LNCAP (cell line): ENCODE measurements at regions not wholly inside any gene's neighbourhood (a gene's known extent, or its start where the extent isn't known, plus 50 kb on each side); places are given as distances from the start of the nearest gene placed in this dataset.
A peak's percentile ranks its signal among the peaks of the same experiment; 100 is the strongest.

Experiments
- TF ChIP-seq, protein P1 (sequence below): fragments of 450-650 bp; IDR thresholded peaks from 2 replicates; pipeline ENCODE4 v1.5.1; 2017; ENCODE audit warnings: mild to moderate bottlenecking

DNA sequence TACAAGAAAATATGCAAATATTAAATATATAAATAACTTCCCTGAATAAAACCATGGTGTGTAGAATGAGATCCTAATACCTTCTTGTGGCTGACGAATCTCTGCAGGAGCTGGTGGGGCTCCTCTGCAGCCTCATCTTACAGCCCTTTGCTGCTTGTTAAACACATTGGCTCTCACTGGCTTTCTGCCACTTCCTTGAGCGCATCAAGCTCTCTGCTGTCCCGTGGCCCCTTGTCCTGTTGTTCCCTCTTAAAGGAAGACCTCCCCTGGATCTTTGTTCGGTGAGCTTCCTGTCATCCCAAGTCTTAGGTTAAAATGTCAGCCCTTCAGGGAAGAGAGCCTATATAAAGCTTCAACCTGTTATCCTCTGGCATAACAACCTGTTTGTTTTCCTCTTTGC is 519.6 kb downstream of the DOK5 start:
- TF ChIP-seq, protein P1, sequence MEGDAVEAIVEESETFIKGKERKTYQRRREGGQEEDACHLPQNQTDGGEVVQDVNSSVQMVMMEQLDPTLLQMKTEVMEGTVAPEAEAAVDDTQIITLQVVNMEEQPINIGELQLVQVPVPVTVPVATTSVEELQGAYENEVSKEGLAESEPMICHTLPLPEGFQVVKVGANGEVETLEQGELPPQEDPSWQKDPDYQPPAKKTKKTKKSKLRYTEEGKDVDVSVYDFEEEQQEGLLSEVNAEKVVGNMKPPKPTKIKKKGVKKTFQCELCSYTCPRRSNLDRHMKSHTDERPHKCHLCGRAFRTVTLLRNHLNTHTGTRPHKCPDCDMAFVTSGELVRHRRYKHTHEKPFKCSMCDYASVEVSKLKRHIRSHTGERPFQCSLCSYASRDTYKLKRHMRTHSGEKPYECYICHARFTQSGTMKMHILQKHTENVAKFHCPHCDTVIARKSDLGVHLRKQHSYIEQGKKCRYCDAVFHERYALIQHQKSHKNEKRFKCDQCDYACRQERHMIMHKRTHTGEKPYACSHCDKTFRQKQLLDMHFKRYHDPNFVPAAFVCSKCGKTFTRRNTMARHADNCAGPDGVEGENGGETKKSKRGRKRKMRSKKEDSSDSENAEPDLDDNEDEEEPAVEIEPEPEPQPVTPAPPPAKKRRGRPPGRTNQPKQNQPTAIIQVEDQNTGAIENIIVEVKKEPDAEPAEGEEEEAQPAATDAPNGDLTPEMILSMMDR = no peak

DNA sequence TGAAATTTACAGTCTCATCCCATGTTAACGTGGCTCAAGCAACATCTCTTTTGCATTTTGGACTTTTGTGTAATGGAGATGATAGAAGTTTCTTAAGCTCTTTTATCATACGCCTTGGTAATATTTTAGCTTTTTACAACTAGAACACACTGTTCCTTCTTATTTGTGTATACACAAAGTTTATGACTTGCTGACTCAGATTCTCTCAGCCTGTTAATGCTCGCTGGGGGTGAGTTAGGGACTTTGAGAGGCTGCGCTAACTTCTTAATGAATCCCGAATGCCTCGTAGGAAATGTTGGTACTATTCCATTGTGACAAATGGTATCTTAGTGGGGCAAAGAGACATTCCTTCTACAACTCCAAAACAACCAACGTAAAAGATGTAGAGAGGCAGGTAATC is 509.7 kb downstream of the DOK5 start:
- TF ChIP-seq, protein P1 = no peak

DNA sequence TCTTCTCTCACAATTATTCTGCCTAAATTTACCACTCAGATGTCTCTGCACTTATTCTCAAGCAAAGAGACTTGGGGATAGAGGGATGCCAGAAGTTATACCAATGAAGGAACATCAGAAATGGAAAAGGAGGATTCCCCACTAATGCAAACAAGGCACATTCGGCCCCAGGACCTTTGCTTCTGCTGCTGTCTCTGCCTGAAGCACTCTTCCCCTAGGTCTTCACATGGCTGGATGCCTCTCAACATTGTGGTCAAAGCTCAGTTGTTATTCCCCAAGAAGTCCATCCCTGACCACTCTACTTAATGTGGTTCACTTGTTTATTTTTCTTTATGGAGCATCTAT is 508.7 kb downstream of the DOK5 start:
- TF ChIP-seq, protein P1 = no peak

DNA sequence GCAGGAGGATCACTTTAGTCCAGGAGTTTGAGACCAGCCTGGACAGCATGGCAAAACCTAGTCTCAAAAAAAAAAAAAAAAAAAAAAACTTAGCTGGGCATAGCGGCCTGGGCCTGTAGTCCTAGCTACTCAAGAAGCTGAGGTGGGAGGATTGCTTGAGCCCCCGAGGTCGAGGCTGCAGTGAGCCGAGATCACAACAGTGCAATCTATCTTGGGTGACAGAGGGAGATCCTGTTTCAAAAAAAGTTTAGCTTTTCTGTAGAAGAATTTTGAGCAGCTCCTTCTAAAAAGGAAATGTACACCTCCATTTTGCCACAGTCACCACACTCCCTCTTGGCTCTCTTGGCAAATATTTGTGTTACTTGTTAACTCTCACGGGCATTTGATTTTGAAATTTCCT is 505.8 kb downstream of the DOK5 start:
- TF ChIP-seq, protein P1 = no peak

DNA sequence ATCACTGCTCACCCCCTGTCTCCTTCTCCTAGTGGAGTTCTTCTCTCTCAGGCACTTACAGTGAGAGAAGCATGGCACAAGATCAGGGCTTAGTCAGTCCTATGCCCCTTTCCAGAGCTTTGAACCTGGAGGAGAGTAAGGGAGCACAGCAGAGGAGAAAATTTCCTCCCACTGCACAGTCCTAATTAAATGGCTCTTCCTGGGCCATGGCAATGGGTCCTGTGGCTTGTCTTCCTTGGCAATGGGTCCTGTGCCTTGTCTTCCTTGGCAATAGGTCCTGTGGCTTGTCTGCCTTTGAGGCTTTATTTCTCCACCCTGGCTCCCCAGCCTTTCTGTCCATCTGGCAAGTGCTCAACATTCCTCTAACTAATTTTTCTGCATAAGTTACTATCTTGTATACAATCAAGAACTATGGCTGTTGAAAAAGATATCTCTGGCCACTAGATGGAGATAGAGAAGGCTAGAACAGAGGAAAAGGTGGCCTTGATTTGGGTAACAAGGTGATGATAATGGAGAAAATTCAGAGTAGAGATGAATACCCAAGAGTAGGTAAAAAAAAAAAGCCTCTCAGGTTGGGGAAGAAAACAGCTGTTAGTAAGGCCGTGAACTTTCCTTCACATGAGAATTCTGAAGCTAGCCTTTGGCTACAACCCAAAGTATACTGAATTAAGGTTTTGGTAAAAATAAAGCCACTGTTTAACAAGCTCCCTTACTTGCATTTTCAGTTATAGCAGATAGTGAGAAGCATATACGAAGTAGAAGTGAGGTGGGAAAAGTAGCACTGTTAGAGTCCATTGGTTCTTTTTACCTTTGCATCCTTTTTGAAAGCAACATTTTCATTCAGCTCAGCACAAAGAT is 504.9 kb downstream of the DOK5 start:
- TF ChIP-seq, protein P1 = peak; percentile 69

DNA sequence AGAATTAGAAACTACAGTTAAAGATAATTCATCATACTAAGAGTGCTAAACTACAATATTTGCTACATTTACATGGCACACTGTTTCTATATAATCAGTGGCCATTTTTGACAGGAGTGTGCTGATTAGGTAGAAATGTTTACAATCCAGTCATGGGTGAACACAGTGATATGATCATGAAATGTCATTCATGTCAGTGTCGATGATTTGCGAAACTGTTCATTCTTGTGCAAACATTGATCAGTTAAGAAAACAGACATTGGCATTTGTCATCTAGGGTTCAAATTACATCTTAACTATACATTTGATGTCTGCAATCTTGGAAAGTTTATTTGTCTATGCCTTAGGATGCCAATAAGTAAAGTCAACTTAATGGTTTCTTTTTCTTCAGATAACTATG is 474.9 kb downstream of the DOK5 start:
- TF ChIP-seq, protein P1 = no peak

DNA sequence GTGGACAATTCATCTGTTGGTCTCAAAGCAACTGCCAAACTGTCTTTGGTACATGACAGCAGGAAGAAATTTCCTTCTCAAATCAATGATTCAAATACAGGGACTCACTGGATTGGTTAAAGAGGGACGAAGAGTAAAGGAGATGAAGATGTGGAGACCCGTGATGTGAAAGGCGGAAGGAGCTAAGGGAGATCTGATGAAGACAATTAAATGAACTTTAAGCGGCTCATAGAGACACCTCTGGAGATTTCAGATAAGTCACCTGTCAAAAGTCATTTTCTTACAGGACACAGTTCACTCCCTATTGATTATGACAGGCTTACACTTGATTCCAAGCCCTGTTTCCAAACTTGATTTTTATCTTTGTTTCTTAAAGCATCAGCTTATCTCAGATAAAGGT is 466.3 kb downstream of the DOK5 start:
- TF ChIP-seq, protein P1 = no peak

DNA sequence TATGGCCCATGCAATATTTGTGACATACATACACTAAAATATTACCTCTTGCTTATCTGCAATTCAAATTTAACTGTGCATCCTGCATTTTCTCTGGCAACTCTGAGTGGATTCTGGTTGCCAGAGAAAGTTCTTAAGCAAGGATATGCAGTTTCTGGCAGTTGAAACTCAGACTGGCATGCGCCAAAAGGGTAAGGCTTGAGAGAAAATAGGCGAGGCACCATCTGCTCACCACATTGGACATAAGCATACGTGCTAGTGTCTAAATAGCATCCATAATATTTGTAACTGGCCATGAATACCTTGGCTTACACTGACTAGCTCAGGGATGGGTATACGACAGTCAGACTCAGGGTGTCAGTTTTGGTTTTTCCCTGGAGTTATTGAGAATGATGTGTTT is 465.1 kb downstream of the DOK5 start:
- TF ChIP-seq, protein P1 = no peak
